Calu3 (cell line): ENCODE measurements at regions not wholly inside any gene's neighbourhood (a gene's known extent, or its start where the extent isn't known, plus 50 kb on each side); places are given as distances from the start of the nearest gene placed in this dataset.

Source experiments
- BruUV-seq: library from RNA; stranded (reverse); fragments of 400-500 nt; replicated peaks from 2 replicates; lab custom pipeline; 2021; lab: Mats Ljungman, UMichigan
- CTCF ChIA-PET: fragments of 300-600 bp; sonication (Branson Sonifier 250); formaldehyde crosslinking; loops from one replicate; lab custom pipeline; 2022; ENCODE audit warnings: antibody characterized with exemption; lab: Charles Lee
- DNase-seq: peaks from one replicate; pipeline ENCODE4 v3.0.0; 2022
- H3K27ac Mint-ChIP-seq: one replicate; pipeline ENCODE4 v1.8.0; 2022; ENCODE audit warnings: mixed read lengths; ENCODE audit not compliant: unreplicated experiment
- H3K27me3 Mint-ChIP-seq: one replicate; pipeline ENCODE4 v1.8.0; 2022; ENCODE audit warnings: mixed read lengths; ENCODE audit not compliant: unreplicated experiment
- H3K36me3 Mint-ChIP-seq: one replicate; pipeline ENCODE4 v1.8.0; 2022; ENCODE audit warnings: mild to moderate bottlenecking, moderate library complexity, mixed read lengths; ENCODE audit not compliant: insufficient read depth, unreplicated experiment
- H3K4me1 Mint-ChIP-seq: one replicate; pipeline ENCODE4 v1.8.0; 2022; ENCODE audit warnings: mild to moderate bottlenecking, low read depth, mixed read lengths; ENCODE audit not compliant: unreplicated experiment
- H3K4me3 Mint-ChIP-seq: one replicate; pipeline ENCODE4 v1.8.0; 2022; ENCODE audit warnings: mild to moderate bottlenecking, low read depth, moderate library complexity, mixed read lengths; ENCODE audit not compliant: unreplicated experiment
- H3K9me3 Mint-ChIP-seq: one replicate; pipeline ENCODE4 v1.8.0; 2022; ENCODE audit warnings: low read depth, mixed read lengths; ENCODE audit not compliant: unreplicated experiment
- CTCF ChIP-seq: fragments of 200-600 bp; IDR thresholded peaks from one replicate; pipeline ENCODE4 v1.8.0; 2022; ENCODE audit warnings: antibody characterized with exemption; ENCODE audit not compliant: unreplicated experiment
- intact Hi-C: fragments of 100-400 bp; cut with micrococcal nuclease; formaldehyde crosslinking; loops from one replicate; pipeline ENCODE4 v1.10.0; 2022; ENCODE audit not compliant: unreplicated experiment

GRCh38 chr2:183575481-183575880 is 451.2 kb downstream of the NUP35 start:
- Mint-ChIP-seq H3K4me3 (no peak overlapping the region), H3K4me1 (no peaks in the 10 kb centered on the region), H3K27me3 (no peaks in the 10 kb centered on the region), H3K27ac (no peak overlapping the region), H3K9me3 (peaks cover 9% of the 10 kb centered on the region), H3K36me3 (no peaks in the 10 kb centered on the region)
- intact Hi-C loops: no loop called here
- TF ChIP-seq CTCF: no peak
- CTCF ChIA-PET: no interaction called here
- no peak for DNase-seq
- BruUV-seq: no TSS peak

- no peak for TF ChIP-seq CTCF
- intact Hi-C loops: no loop called here
Measured at GRCh38 chr2:183579686-183580085, 455.4 kb downstream of the NUP35 start.

GRCh38 chr2:183592271-183592670 is 468.0 kb downstream of the NUP35 start:
- H3K27me3 Mint-ChIP-seq: no peaks in the 10 kb centered on the region
- H3K4me3 Mint-ChIP-seq: no peak overlapping the region
- CTCF ChIA-PET: no interaction called here
- no peak overlapping the region for H3K27ac Mint-ChIP-seq
- no peaks in the 10 kb centered on the region for H3K36me3 Mint-ChIP-seq
- peaks cover 6% of the 10 kb centered on the region for H3K9me3 Mint-ChIP-seq
- no TSS peak for BruUV-seq
- H3K4me1 Mint-ChIP-seq: peaks cover 2% of the 10 kb centered on the region
- DNase-seq: no peak
- intact Hi-C loops: no loop called here
- TF ChIP-seq CTCF: no peak

More at GRCh38 chr2:183579686-183580085, 455.4 kb downstream of the NUP35 start:
- Mint-ChIP-seq H3K27me3 (no peaks in the 10 kb centered on the region), H3K36me3 (no peaks in the 10 kb centered on the region), H3K4me1 (no peaks in the 10 kb centered on the region), H3K27ac (no peak overlapping the region), H3K9me3 (peaks cover 2% of the 10 kb centered on the region), H3K4me3 (no peak overlapping the region)
- no TSS peak for BruUV-seq
- CTCF ChIA-PET: no interaction called here
- DNase-seq: no peak

GRCh38 chr2:183594150-183594549 is 469.9 kb downstream of the NUP35 start:
- intact Hi-C loops: no loop called here
- Mint-ChIP-seq H3K4me1 (peaks cover 15% of the 10 kb centered on the region), H3K9me3 (no peaks in the 10 kb centered on the region), H3K27me3 (no peaks in the 10 kb centered on the region), H3K27ac (no peak overlapping the region), H3K4me3 (no peak overlapping the region), H3K36me3 (no peaks in the 10 kb centered on the region)
- no TSS peak for BruUV-seq
- CTCF ChIA-PET: no interaction called here
- no peak for TF ChIP-seq CTCF
- no peak for DNase-seq
